ENCODE measurements at regions not wholly inside any gene's neighbourhood (a gene's known extent, or its start where the extent isn't known, plus 50 kb on each side); places are given as distances from the start of the nearest gene placed in this dataset.

DNA sequence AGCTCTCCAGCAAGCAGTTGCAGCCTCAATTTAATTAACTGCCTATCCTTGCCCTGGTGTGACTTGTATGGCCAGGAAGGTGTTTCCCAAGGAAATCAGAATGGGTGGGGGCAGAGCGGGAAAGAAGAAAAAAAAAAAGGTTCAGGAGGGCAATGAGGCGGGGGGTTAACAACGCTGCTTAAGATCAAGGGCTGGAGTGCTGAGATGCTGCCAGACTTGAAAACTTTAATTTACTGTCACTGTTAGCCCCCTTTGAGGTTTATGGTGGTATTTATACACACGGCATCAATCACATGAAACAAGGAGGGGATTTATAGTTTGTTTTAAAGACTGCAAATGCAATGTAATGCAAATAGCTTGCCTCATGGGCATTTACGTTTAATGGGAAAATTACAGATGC is 319.4 kb upstream of the NR2F2 start:
- TF ChIP-seq, protein P1, sequence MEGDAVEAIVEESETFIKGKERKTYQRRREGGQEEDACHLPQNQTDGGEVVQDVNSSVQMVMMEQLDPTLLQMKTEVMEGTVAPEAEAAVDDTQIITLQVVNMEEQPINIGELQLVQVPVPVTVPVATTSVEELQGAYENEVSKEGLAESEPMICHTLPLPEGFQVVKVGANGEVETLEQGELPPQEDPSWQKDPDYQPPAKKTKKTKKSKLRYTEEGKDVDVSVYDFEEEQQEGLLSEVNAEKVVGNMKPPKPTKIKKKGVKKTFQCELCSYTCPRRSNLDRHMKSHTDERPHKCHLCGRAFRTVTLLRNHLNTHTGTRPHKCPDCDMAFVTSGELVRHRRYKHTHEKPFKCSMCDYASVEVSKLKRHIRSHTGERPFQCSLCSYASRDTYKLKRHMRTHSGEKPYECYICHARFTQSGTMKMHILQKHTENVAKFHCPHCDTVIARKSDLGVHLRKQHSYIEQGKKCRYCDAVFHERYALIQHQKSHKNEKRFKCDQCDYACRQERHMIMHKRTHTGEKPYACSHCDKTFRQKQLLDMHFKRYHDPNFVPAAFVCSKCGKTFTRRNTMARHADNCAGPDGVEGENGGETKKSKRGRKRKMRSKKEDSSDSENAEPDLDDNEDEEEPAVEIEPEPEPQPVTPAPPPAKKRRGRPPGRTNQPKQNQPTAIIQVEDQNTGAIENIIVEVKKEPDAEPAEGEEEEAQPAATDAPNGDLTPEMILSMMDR (IDR thresholded peaks at IDR 0.05; ENCODE audit: low read length), result no peak
- no peak for TF ChIP-seq EZH2phosphoT487 (IDR thresholded peaks at IDR 0.05; ENCODE audit: low read length)
- no peak for TF ChIP-seq EZH2 (optimal IDR thresholded peaks at IDR 0.05; ENCODE audit: low read depth, low read length)

Measured in MM.1S (cell line).